Choroid plexus epithelial cell (primary cell): ENCODE measurements at regions not wholly inside any gene's neighbourhood (a gene's known extent, or its start where the extent isn't known, plus 50 kb on each side); places are given as distances from the start of the nearest gene placed in this dataset.

Source experiments
- DNase-seq: peaks from one replicate; pipeline ENCODE4 v3.0.0-alpha.2; 2010; ENCODE audit warnings: low read depth
- H3K4me3 ChIP-seq: 2 replicates; pipeline ENCODE4 v1.5.1; 2011; ENCODE audit warnings: low read depth, mild to moderate bottlenecking, control low read depth, low read length, moderate library complexity
- TF ChIP-seq, protein P1 (sequence below): conservative IDR thresholded peaks from 2 replicates; pipeline ENCODE4 v1.5.1; 2011; ENCODE audit warnings: low read depth, mild to moderate bottlenecking, control low read depth, inconsistent platforms, low read length, moderate library complexity

DNA sequence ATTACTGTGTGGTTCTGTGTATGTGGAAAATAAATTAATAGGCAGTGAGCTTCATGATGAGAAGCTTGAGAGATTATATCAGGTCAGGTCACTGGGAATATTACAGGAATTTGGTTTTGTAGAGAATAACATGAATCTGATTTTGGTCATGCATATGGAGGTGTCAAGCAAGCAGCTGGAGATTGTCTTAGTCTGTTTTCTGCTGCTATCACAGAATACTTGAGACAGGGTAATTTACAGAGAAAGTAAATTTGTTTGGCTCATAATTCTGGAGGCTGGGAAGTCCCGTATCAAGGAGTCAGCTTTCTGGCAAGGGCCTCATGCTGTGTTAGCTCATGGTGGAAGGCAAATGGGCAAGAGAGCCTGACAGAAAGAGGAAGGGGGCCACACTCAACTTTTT lies 120.7 kb upstream of the FAM3C start:
- no peak for DNase-seq
- H3K4me3 ChIP-seq: no peak overlapping the region
- TF ChIP-seq, protein P1, sequence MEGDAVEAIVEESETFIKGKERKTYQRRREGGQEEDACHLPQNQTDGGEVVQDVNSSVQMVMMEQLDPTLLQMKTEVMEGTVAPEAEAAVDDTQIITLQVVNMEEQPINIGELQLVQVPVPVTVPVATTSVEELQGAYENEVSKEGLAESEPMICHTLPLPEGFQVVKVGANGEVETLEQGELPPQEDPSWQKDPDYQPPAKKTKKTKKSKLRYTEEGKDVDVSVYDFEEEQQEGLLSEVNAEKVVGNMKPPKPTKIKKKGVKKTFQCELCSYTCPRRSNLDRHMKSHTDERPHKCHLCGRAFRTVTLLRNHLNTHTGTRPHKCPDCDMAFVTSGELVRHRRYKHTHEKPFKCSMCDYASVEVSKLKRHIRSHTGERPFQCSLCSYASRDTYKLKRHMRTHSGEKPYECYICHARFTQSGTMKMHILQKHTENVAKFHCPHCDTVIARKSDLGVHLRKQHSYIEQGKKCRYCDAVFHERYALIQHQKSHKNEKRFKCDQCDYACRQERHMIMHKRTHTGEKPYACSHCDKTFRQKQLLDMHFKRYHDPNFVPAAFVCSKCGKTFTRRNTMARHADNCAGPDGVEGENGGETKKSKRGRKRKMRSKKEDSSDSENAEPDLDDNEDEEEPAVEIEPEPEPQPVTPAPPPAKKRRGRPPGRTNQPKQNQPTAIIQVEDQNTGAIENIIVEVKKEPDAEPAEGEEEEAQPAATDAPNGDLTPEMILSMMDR: no peak

DNA sequence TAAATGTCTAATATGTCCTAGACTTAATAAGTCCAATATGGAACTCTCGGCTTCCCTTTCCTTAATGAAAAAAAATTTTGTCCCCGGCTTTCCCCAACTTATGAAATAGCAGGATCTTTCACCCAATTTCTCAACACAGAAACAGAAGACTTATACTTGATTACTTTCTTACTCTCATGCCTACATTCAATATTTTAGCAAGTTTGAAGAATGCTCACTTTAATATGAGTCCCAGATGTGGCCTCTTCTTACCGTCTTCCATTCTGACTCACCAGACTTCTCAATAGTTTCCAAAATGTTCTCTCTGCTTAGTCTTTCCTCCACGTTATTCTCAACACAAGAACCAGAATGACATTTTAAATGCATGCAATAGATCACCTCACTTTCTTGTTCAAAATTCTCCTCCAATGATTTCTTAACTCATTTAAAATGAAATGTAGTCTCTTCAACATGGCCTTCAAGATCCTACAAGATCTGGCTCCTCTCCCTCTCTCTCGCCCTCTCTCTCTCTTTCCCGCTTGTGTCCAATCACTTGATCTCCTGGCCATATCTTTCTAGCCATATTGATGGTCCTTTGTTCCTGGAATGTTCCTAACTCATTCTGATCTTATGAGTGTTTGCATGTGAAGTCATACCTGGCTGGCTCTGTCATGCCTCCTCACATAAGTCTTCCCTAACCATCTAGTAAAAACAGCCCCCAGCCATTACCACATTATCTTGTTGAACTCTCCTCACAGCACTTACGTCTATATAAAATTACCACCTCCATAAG lies 119.7 kb upstream of the FAM3C start:
- no peak for DNase-seq
- no peak overlapping the region for H3K4me3 ChIP-seq
- TF ChIP-seq, protein P1: no peak

DNA sequence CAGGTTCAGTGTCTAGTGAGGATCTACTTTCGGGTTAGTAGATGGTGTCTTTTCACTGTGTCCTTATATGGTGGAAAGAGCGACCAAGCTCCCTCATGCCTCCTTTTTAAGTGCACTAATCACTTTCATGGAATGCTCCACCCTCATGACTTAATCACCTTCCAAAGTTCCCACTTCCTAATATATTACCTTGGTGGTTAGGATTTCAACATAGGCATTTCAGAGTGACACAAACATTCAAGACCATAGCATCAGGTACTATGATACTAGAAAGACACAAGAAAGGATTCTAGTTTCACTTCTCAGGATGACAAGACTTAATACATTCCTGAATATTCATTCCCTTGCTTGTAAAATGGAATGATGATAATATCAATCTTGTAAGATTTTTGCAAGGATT lies 119.1 kb upstream of the FAM3C start:
- DNase-seq: no peak
- TF ChIP-seq, protein P1: no peak

DNA sequence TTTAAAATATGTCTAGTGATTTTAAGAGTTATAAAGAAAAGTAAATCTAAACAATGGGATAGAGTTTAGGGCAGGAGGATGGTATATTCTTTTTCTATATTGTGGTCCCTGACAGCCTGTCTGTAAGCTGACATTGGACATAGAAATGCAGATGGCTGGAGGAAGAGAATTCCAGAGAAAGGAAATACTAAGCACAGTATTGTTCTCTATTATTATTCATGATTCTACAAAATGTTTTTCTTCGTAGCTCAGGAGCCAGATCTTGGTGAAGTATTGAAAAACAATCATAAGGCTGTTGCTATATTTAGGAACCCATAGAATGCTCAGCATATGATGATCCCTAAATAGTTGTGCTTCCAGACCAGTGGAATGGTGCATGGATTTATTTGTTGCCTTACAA lies 117.0 kb upstream of the FAM3C start:
- TF ChIP-seq, protein P1: no peak
- no peak overlapping the region for H3K4me3 ChIP-seq
- no peak for DNase-seq

More for the DNA sequence above, 119.1 kb upstream of the FAM3C start:
- H3K4me3 ChIP-seq: no peak overlapping the region

DNA sequence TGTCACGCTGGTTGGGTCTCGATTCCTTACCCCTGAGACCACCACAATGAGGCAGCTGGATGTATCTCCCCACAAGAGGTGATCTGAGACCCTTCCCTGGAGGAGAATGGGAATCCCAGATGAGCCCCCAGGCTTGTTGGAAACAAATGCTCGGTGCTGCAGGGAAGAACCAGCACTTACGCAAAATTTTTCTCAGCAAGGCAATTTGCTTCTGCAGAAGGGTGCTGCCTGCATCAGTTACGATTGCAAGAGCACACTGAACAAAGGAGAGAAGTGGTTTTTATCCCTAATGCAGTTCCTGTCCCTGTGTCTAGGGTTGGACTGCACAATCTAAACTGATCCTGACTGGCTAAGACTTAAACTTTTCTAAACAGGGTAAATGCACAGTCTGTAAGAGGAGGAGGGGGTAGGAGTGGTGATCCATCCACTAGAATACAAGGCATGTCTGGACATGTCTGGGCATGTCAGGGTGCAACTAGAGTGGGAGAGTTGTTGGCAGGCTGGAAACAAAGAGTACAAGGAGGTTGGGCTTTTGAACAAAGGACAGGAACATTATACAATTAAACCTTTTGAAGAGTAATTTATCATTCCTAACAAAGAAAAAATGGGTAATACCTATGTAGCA lies 114.9 kb upstream of the FAM3C start:
- TF ChIP-seq, protein P1: no peak
- peak; percentile 41 for DNase-seq
- no peak overlapping the region for H3K4me3 ChIP-seq

DNA sequence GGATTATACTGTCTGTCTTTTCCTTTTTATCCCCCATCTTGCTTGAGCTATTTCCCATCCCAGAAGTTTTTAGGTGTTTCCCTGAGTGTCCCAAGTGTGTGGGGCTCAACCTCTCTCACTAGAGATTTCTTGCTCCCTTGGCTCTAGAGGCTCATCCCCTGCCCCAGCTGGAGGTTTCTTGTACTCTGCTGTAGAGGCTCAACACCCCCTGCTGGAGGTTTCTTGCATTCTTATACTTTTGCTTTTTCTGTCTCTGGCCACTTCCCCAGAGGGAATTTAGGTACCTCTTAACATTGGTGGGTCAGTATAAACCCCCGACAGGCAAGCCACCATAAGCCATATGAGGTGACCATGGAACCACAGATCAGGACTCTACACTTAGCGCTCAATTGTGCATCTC lies 114.2 kb upstream of the FAM3C start:
- TF ChIP-seq, protein P1: peak; percentile 35
- no peak for DNase-seq
- H3K4me3 ChIP-seq: no peak overlapping the region

DNA sequence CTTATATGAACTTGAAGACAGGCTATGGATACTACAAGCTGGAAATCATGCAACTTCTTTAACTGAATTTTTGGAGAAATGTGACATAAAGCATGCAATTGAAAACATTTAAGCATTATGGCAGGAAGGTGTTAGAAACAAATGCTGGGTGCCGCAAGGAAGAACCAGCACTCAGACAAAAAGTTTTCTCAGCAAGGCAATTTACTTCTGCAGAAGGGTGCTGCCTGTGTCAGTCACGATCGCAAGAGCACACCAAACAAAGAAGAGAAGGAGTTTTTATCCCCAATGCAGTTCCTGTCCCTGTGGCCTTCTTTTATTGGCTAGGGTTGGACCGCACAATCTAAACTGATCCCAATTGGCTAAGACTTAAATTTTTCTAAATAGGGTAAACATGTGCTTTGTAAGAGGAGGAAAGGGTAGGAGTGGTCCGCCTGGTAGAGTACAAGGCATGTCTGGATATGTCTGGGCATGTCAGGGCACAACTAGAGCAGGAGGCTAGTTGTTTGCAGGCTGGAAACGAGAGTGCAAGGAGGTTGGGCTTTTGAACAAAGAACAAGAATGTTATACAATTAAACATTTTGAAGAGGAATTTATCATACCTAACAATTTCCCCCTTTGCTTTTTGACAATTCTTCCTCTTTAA lies 109.6 kb upstream of the FAM3C start:
- H3K4me3 ChIP-seq: no peak overlapping the region
- no peak for DNase-seq
- TF ChIP-seq, protein P1: no peak
